ENCODE measurements at regions not wholly inside any gene's neighbourhood (a gene's known extent, or its start where the extent isn't known, plus 50 kb on each side); places are given as distances from the start of the nearest gene placed in this dataset.

- no peak overlapping the region for H3K27ac Mint-ChIP-seq (ENCODE audit: unreplicated experiment)
- H3K4me1 Mint-ChIP-seq = no peaks in the 10 kb centered on the region
- no peak overlapping the region for H3K4me3 Mint-ChIP-seq
- H3K9me3 Mint-ChIP-seq = peaks cover 4% of the 10 kb centered on the region
- DNase-seq (ENCODE audit: low read depth, low spot score) = no peak
- H3K36me3 Mint-ChIP-seq (ENCODE audit: low read depth) = no peaks in the 10 kb centered on the region
- no peaks in the 10 kb centered on the region for H3K27me3 Mint-ChIP-seq (ENCODE audit: low read depth)
- no peak for TF ChIP-seq CTCF (conservative IDR thresholded peaks at IDR 0.05)
Measured at GRCh38 chr4:170674176-170674575, 584.4 kb upstream of the AADAT start.

- TF ChIP-seq CTCF (conservative IDR thresholded peaks at IDR 0.05) = no peak
- H3K9me3 Mint-ChIP-seq = peaks cover 4% of the 10 kb centered on the region
- no peak overlapping the region for H3K4me3 Mint-ChIP-seq
- no peak for DNase-seq (ENCODE audit: low read depth, low spot score)
- H3K36me3 Mint-ChIP-seq (ENCODE audit: low read depth) = no peaks in the 10 kb centered on the region
- H3K4me1 Mint-ChIP-seq = no peaks in the 10 kb centered on the region
- H3K27ac Mint-ChIP-seq (ENCODE audit: unreplicated experiment) = no peak overlapping the region
- H3K27me3 Mint-ChIP-seq (ENCODE audit: low read depth) = no peaks in the 10 kb centered on the region
Measured at GRCh38 chr4:170672381-170672965, 582.7 kb upstream of the AADAT start.

GRCh38 chr4:170671171-170671570 is 581.4 kb upstream of the AADAT start:
- no peaks in the 10 kb centered on the region for H3K36me3 Mint-ChIP-seq (ENCODE audit: low read depth)

GRCh38 chr4:170667814-170668213 is 578.1 kb upstream of the AADAT start:
- DNase-seq (ENCODE audit: low read depth, low spot score) = no peak
- peaks cover 2% of the 10 kb centered on the region for H3K9me3 Mint-ChIP-seq
- H3K27ac Mint-ChIP-seq (ENCODE audit: unreplicated experiment) = no peak overlapping the region
- H3K36me3 Mint-ChIP-seq (ENCODE audit: low read depth) = no peaks in the 10 kb centered on the region
- H3K27me3 Mint-ChIP-seq (ENCODE audit: low read depth) = no peaks in the 10 kb centered on the region
- TF ChIP-seq CTCF (conservative IDR thresholded peaks at IDR 0.05) = no peak
- H3K4me1 Mint-ChIP-seq = no peaks in the 10 kb centered on the region
- H3K4me3 Mint-ChIP-seq = no peak overlapping the region

More at GRCh38 chr4:170671171-170671570, 581.4 kb upstream of the AADAT start:
- no peak overlapping the region for H3K4me3 Mint-ChIP-seq
- H3K27ac Mint-ChIP-seq (ENCODE audit: unreplicated experiment) = no peak overlapping the region
- no peaks in the 10 kb centered on the region for H3K4me1 Mint-ChIP-seq
- H3K27me3 Mint-ChIP-seq (ENCODE audit: low read depth) = no peaks in the 10 kb centered on the region
- TF ChIP-seq CTCF (conservative IDR thresholded peaks at IDR 0.05) = no peak
- peaks cover 2% of the 10 kb centered on the region for H3K9me3 Mint-ChIP-seq
- no peak for DNase-seq (ENCODE audit: low read depth, low spot score)

- H3K27me3 Mint-ChIP-seq (ENCODE audit: low read depth) = no peaks in the 10 kb centered on the region
- H3K4me3 Mint-ChIP-seq = no peak overlapping the region
- no peaks in the 10 kb centered on the region for H3K4me1 Mint-ChIP-seq
- H3K9me3 Mint-ChIP-seq = peaks cover 2% of the 10 kb centered on the region
- no peaks in the 10 kb centered on the region for H3K36me3 Mint-ChIP-seq (ENCODE audit: low read depth)
- no peak for DNase-seq (ENCODE audit: low read depth, low spot score)
- no peak overlapping the region for H3K27ac Mint-ChIP-seq (ENCODE audit: unreplicated experiment)
- no peak for TF ChIP-seq CTCF (conservative IDR thresholded peaks at IDR 0.05)
Measured at GRCh38 chr4:170666909-170667308, 577.2 kb upstream of the AADAT start.
